Heart left ventricle (tissue), 16 donors: ENCODE measurements at regions not wholly inside any gene's neighbourhood (a gene's known extent, or its start where the extent isn't known, plus 50 kb on each side); places are given as distances from the start of the nearest gene placed in this dataset.

Experiments
- ATAC-seq, 4 donors: fragments of 200-7000 bp; cut with Tn5 transposase; one replicate each; pipeline ENCODE4 v1.9.1; 2020 to 2022; ENCODE audit warnings: moderate library complexity in 4 of 4, mild to moderate bottlenecking in 3 of 4, moderate number of reproducible peaks in 1 of 4
- DNase-seq, 5 donors: peaks; one replicate each; pipeline ENCODE4 v3.0.0-alpha.2; 2020
- H3K27ac ChIP-seq, 12 donors: fragments of 200-600 bp; sonication (generic) in 4 of 12; one replicate each; pipeline versions ENCODE4 v1.5.0 to v1.8.0; 2016 to 2022; ENCODE audit warnings: mild to moderate bottlenecking in 2 of 12
- H3K27me3 ChIP-seq, 9 donors: fragments of 200-600 bp; sonication (generic) in 2 of 9; one replicate each; pipeline versions ENCODE4 v1.5.1 to v1.8.0; 2016 to 2022; ENCODE audit warnings: mild to moderate bottlenecking in 3 of 9
- H3K36me3 ChIP-seq, 9 donors: fragments of 200-600 bp; sonication (generic) in 2 of 9; one replicate each; pipeline versions ENCODE4 v1.5.0 to v1.8.0; 2018 to 2022; ENCODE audit warnings: mild to moderate bottlenecking in 2 of 9
- H3K4me1 ChIP-seq, 12 donors: fragments of 200-600 bp; sonication (generic) in 4 of 12; one replicate each; pipeline versions ENCODE4 v1.5.0 to v1.8.0; 2016 to 2022; ENCODE audit warnings: mild to moderate bottlenecking in 3 of 12
- H3K4me3 ChIP-seq, 12 donors: fragments of 200-600 bp; sonication (generic) in 4 of 12; one replicate each; pipeline versions ENCODE4 v1.5.0 to v1.8.0; 2017 to 2022; ENCODE audit warnings: mild to moderate bottlenecking in 9 of 12, moderate library complexity in 4 of 12
- H3K9me3 ChIP-seq, 12 donors: fragments of 200-600 bp; sonication (generic) in 4 of 12; one replicate each; pipeline versions ENCODE4 v1.5.0 to v1.8.0; 2016 to 2022; ENCODE audit warnings: mild to moderate bottlenecking in 1 of 12
- CTCF ChIP-seq, 12 donors: fragments of 200-600 bp; sonication (generic) in 4 of 12; IDR thresholded peaks; one replicate each; pipeline versions ENCODE4 v1.5.0 to v1.8.0; 2018 to 2022; ENCODE audit warnings: antibody characterized with exemption in 12 of 12, mild to moderate bottlenecking in 5 of 12
- POLR2A ChIP-seq, 2 donors: fragments of 450-650 bp; IDR thresholded peaks; one replicate each; pipeline ENCODE4 v1.6.1; 2017; ENCODE audit warnings: antibody characterized with exemption in 2 of 2, mild to moderate bottlenecking in 2 of 2, moderate library complexity in 2 of 2
- WGBS, 4 donors: extraction: QIAGEN DNeasy Blood & Tissue Kit in 2 of 4; methylation state at CpG; one replicate each; pipeline versions ENCODE4 v1.1.5 to v1.1.7; 2013 to 2018; 5-methylcytosine and 5-hydroxymethylcytosine counted together
- intact Hi-C, 10 donors: fragments of 100-400 bp; cut with DNase I; formaldehyde crosslinking; loops; one replicate each; pipeline versions ENCODE4 v1.11.1 to v1.14.2; 2022
- donor health status: ischemic (EF 13 %, LVEDD 7.1; RV severe dilation, severe dysfunction).
- donor health status: healthy with polysubstance abuse.
- donor health status: DM: no; HTN: yes; CAD: no.
- donor health status: DM: no; HTN: no; CAD: no.
- donor health status: ischemic (EF 25% LVEDD 6.9; RV normal size, moderate dysfunction).
- donor health status: ischemic (EF 25% LVEDD 5.7; RV mildly dilated, moderate dysfunction).
- donor health status: healthy.
- donor health status: DM: yes; HTN: yes; CAD: no.
- donor health status: ischemic (EF 35%, LVEDD 5.7; RV mildly dilated, moderate dysfunction).
- donor health status: nonischemic (EF 11% LVEDD 7.7; RV severe dilation, severe dysfunction).
- donor health status: DM: yes; HTN: yes; CAD: no.
- donor health status: PGD.
- donor health status: ischemic (EF 29% LVEDD 5.4; RV normal size, mild dysfunction).
- donor health status: nonischemic (EF 23%, LVEDD 6.1; RV moderate dilation, normal function).

DNA sequence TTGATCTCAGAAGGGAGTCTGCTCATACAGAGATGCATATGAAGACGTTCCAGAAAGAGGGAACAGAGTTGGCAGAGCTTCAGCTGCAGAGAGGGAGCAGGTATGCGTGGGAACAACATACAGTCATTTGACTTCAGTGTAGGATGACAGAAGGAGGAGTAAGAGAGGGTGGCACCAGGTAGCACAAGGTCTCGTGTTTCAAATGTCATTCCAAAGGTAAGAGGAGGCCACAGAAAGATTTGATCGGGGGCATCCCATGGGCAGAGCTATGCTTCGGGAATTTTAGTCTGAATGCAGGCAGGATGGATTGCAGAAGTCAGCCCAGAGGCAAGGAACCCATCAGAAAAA is 367.1 kb downstream of the CDK5RAP2 start:
- Histone ChIP-seq H3K9me3 (peaks cover 0 to 3% (median 0%) of the 10 kb centered on the region in 12 donors), H3K4me3 (no peak overlapping the region), H3K36me3 (no peaks in the 10 kb centered on the region), H3K4me1 (no peaks in the 10 kb centered on the region), H3K27me3 (no peaks in the 10 kb centered on the region), H3K27ac (no peak overlapping the region)
- intact Hi-C loops = loop anchor here in 1 of 10 donors (10.0 kb wide), 1 partner anchor 58 kb away; no protein-coding TSS in a partner anchor
- 50 to 63% (median 60%) methylated on average over 5 of the region's 5 CpGs for WGBS, 4 donors
- DNase-seq (no peak), ATAC-seq (no peak)
- no peak for TF ChIP-seq CTCF (IDR thresholded peaks at IDR 0.05)
- no peak for TF ChIP-seq POLR2A (IDR thresholded peaks at IDR 0.05)

DNA sequence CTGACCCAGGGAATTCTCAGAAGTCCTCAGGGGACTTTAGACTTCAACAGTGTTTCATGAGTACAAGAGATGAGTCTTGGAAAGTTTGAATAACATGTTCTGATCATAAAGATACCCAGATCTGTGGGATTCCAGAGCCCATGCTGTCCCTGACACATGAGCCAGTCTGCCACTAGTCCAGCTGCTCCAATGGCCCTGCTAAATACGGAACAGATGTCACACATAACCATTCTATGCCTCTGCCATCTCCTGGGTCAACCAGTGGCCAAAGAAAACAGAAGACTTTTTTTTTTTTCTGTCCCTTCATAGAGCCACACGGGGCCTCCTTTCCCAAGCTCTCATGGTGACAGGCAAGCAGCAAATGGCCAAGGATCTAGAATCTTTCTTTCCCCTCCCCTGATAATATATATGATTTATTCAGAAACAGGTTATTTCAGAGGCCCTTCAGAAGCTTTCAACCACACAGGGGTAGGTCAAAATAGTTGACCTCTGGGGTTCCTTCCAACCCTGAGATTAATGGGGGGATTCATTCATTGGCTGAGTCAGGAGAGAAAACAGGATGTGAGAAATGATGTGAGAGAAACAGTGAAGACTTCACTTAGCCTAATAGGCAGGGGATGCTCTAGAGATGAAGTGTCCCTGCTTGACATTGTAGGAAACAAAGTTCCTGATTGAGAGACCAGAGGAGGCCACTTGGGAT is 367.7 kb downstream of the CDK5RAP2 start:
- Histone ChIP-seq H3K36me3 (no peaks in the 10 kb centered on the region), H3K4me1 (no peaks in the 10 kb centered on the region), H3K27me3 (no peaks in the 10 kb centered on the region), H3K27ac (no peak overlapping the region), H3K4me3 (no peak overlapping the region), H3K9me3 (peaks cover 0 to 3% (median 0%) of the 10 kb centered on the region in 12 donors)
- TF ChIP-seq CTCF (IDR thresholded peaks at IDR 0.05) (no peak), POLR2A (IDR thresholded peaks at IDR 0.05) (no peak)
- intact Hi-C loops = loop anchor here in 1 of 10 donors (10.0 kb wide), 1 partner anchor 58 kb away; no protein-coding TSS in a partner anchor
- DNase-seq (no peak), ATAC-seq (no peak)
- WGBS, 4 donors = 43 to 58% (median 51%) methylated on average over 2 of the region's 2 CpGs

DNA sequence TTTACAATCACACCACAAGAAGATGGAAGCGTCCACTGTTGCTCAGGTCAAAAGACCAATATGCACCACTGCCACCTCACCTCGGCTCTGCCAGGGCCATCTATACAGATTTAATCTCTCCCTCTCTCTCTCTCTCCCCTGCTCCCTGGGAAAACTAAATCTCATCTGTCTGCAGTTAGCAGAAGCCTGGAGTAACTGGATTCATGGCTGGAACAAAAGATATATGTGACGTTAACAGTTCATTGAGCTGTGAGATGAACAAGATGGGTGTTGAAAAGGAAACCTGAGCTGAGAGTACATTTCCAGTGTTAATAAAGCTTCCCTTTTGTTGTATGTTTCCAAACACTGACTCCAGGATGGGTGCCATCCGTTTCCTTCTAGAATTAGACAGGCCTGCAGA is 369.7 kb downstream of the CDK5RAP2 start:
- H3K27ac ChIP-seq = no peak overlapping the region
- H3K36me3 ChIP-seq = no peaks in the 10 kb centered on the region
- TF ChIP-seq POLR2A (IDR thresholded peaks at IDR 0.05) = no peak
- TF ChIP-seq CTCF (IDR thresholded peaks at IDR 0.05) = no peak
- WGBS, 4 donors = 63 to 75% (median 69%) methylated on average over 4 of the region's 4 CpGs
- no peak for DNase-seq
- no peaks in the 10 kb centered on the region for H3K27me3 ChIP-seq
- no peaks in the 10 kb centered on the region for H3K4me1 ChIP-seq
- H3K4me3 ChIP-seq = no peak overlapping the region
- H3K9me3 ChIP-seq = no peaks in the 10 kb centered on the region
- no peak for ATAC-seq
- intact Hi-C loops = loop anchor here in 1 of 10 donors (10.0 kb wide), 1 partner anchor 55 kb away; no protein-coding TSS in a partner anchor

- H3K4me1 ChIP-seq = no peaks in the 10 kb centered on the region
- ATAC-seq (no peak), DNase-seq (no peak)
- intact Hi-C loops = loop anchor here in 1 of 10 donors (10.0 kb wide), 1 partner anchor 62 kb away; no protein-coding TSS in a partner anchor
- H3K36me3 ChIP-seq = no peaks in the 10 kb centered on the region
- 56 to 64% (median 57%) methylated on average over 11 of the region's 11 CpGs for WGBS, 4 donors
- no peak overlapping the region for H3K4me3 ChIP-seq
- TF ChIP-seq CTCF (IDR thresholded peaks at IDR 0.05) (no peak), POLR2A (IDR thresholded peaks at IDR 0.05) (no peak)
- no peaks in the 10 kb centered on the region for H3K27me3 ChIP-seq
- no peaks in the 10 kb centered on the region for H3K9me3 ChIP-seq
- no peak overlapping the region for H3K27ac ChIP-seq
These were observed 376.9 kb downstream of the CDK5RAP2 start for GRCh38 chr9:120202856-120203654.
